K562 (cell line): ENCODE measurements at regions not wholly inside any gene's neighbourhood (a gene's known extent, or its start where the extent isn't known, plus 50 kb on each side); places are given as distances from the start of the nearest gene placed in this dataset.

Source experiments
- ATAC-seq: fragments of 200-7000 bp; cut with Tn5 transposase; 3 replicates; pipeline ENCODE4 v1.9.1; 2020; ENCODE audit warnings: moderate library complexity
- BruUV-seq: library from RNA; stranded (reverse); fragments of 400-500 nt; replicated peaks from 2 replicates; lab custom pipeline; 2021; lab: Mats Ljungman, UMichigan
- CTCF ChIA-PET: fragments of 300-600 bp; formaldehyde crosslinking; extraction: SDS; loops from one replicate; lab custom pipeline; 2021; ENCODE audit warnings: low intra/inter-chr PET ratio; lab: Yijun Ruan, JAX
- POLR2A ChIA-PET: fragments of 300-600, 350-650 bp; sonication (Branson Sonifier 250); formaldehyde crosslinking; extraction: SDS; loops from one replicate; lab custom pipeline; 2021; ENCODE audit warnings: antibody characterized with exemption, inconsistent platforms; lab: Yijun Ruan, JAX
- DNase-seq, 4 experiments: peaks; one replicate each; pipeline versions ENCODE4 v3.0.0 to v3.0.0-alpha.2; 2011 to 2018; ENCODE audit warnings: low spot score in 3 of 4, mixed read lengths in 3 of 4; ENCODE audit errors: extremely low read depth in 1 of 4
- FAIRE-seq: peaks from 2 replicates; lab custom pipeline; 2011; peaks lifted over from hg19 to GRCh38; lab: Jason Lieb, UNC
- H2AFZ ChIP-seq: 2 replicates; pipeline ENCODE4 v1.6.0; 2011; ENCODE audit warnings: low read depth, low read length, control low read depth, inconsistent platforms
- H3K27ac ChIP-seq: fragments of 200-600 bp; 3 replicates; pipeline ENCODE4 v1.8.0; 2011; ENCODE audit warnings: low read depth, mild to moderate bottlenecking, control low read depth, inconsistent platforms, low read length, moderate library complexity, mixed read lengths; ENCODE audit errors: extremely low read depth
- H3K27me3 ChIP-seq, 2 experiments: fragments of 300-600 bp in 1 of 2; 2 replicates in 1 of 2; 3 replicates in 1 of 2; pipeline versions ENCODE4 v1.6.0 to v1.8.0; 2011; ENCODE audit warnings: inconsistent platforms in 2 of 2, low read length in 2 of 2, mild to moderate bottlenecking in 1 of 2, mixed read lengths in 1 of 2, moderate library complexity in 1 of 2; ENCODE audit not compliant: control insufficient read depth in 2 of 2, insufficient read depth in 2 of 2
- H3K36me3 ChIP-seq: fragments of 300-600 bp; 3 replicates; pipeline ENCODE4 v1.8.0; 2011; ENCODE audit warnings: mild to moderate bottlenecking, low read length, inconsistent platforms; ENCODE audit not compliant: control insufficient read depth, insufficient read depth
- H3K4me1 ChIP-seq, 2 experiments: fragments of 200-600 bp in 1 of 2; replicated peaks in 1 of 2; 2 replicates in 1 of 2; 3 replicates in 1 of 2; pipeline versions ENCODE4 v1.5.1 to v1.8.0; 2011; ENCODE audit warnings: inconsistent platforms in 2 of 2, low read length in 2 of 2, mild to moderate bottlenecking in 1 of 2, mixed read lengths in 1 of 2, moderate library complexity in 1 of 2; ENCODE audit not compliant: control insufficient read depth in 2 of 2, insufficient read depth in 2 of 2
- H3K4me2 ChIP-seq: 2 replicates; pipeline ENCODE4 v1.6.1; 2011; ENCODE audit warnings: low read length, control low read depth, inconsistent platforms, mixed read lengths; ENCODE audit not compliant: insufficient read depth
- H3K4me3 ChIP-seq: fragments of 200-600 bp; sonication (generic), shearing (Covaris generic); 2 replicates; pipeline ENCODE4 v1.5.1; 2016; ENCODE audit warnings: control low read depth, inconsistent platforms
- H3K79me2 ChIP-seq: fragments of 200-600 bp; 3 replicates; pipeline ENCODE4 v1.8.0; 2011; ENCODE audit warnings: low read length, inconsistent platforms; ENCODE audit not compliant: control insufficient read depth, insufficient read depth
- H3K9ac ChIP-seq, 2 experiments: 2 replicates each; pipeline versions ENCODE4 v1.6.0 to v1.6.1; 2011; ENCODE audit warnings: low read depth in 2 of 2, low read length in 2 of 2, control low read depth in 1 of 2, inconsistent platforms in 1 of 2, mild to moderate bottlenecking in 1 of 2, mixed read lengths in 1 of 2; ENCODE audit not compliant: insufficient read depth in 1 of 2
- H3K9me1 ChIP-seq: one replicate; pipeline ENCODE4 v1.6.0; 2011; ENCODE audit warnings: inconsistent platforms, mild to moderate bottlenecking, low read length, moderate library complexity; ENCODE audit not compliant: control insufficient read depth, insufficient read depth
- H3K9me3 ChIP-seq: replicated peaks from 2 replicates; pipeline ENCODE4 v1.5.1; 2011; ENCODE audit warnings: low read depth, low read length, inconsistent platforms; ENCODE audit not compliant: control insufficient read depth, insufficient read depth
- H4K20me1 ChIP-seq: replicated peaks from 2 replicates; pipeline ENCODE4 v1.6.1; 2011; ENCODE audit warnings: low read length, inconsistent platforms, mixed read lengths; ENCODE audit not compliant: control insufficient read depth, insufficient read depth
- ADNP ChIP-seq: fragments of 200-800 bp; sonication (Bioruptor generic); IDR thresholded peaks from 2 replicates; pipeline ENCODE4 v1.6.1; 2016; ENCODE audit warnings: missing genetic modification characterization, missing compliant biosample characterization
- ARNT ChIP-seq, 2 experiments: fragments of 450-650 bp; IDR thresholded peaks; 2 replicates each; pipeline ENCODE4 v1.6.1; 2016; ENCODE audit warnings: mild to moderate bottlenecking in 1 of 2
- CHD2 ChIP-seq: IDR thresholded peaks from 2 replicates; pipeline ENCODE4 v1.6.1; 2011; ENCODE audit warnings: low read depth, low read length
- EP300 ChIP-seq: IDR thresholded peaks from 2 replicates; pipeline ENCODE4 v1.6.1; 2012; ENCODE audit warnings: low read length, improper control_type of control experiment
- HBP1 ChIP-seq: fragments of 450-650 bp; formaldehyde crosslinking; IDR thresholded peaks from 2 replicates; pipeline ENCODE4 v1.4.0; 2022; ENCODE audit warnings: missing genetic modification characterization
- HNRNPUL1 ChIP-seq: fragments of 200-400 bp; formaldehyde crosslinking; IDR thresholded peaks from 2 replicates; pipeline ENCODE4 v1.6.1; 2017; ENCODE audit warnings: low read length
- HOXB6 ChIP-seq: fragments of 250-450 bp; sonication (Bioruptor Pico); IDR thresholded peaks from 2 replicates; pipeline ENCODE4 v1.5.1; 2022; ENCODE audit warnings: mild to moderate bottlenecking, borderline replicate concordance
- MTA1 ChIP-seq: fragments of 450-650 bp; IDR thresholded peaks from 2 replicates; pipeline ENCODE4 v1.6.1; 2017; ENCODE audit warnings: borderline replicate concordance
- MTF1 ChIP-seq: fragments of 250-450 bp; sonication (Bioruptor Pico); IDR thresholded peaks from 2 replicates; pipeline ENCODE4 v1.9.0; 2021; ENCODE audit warnings: moderate library complexity, mild to moderate bottlenecking, inconsistent platforms, borderline replicate concordance
- NRF1 ChIP-seq, 2 experiments: fragments of 450-650 bp; IDR thresholded peaks in 1 of 2; conservative IDR thresholded peaks in 1 of 2; 2 replicates each; pipeline ENCODE4 v1.6.1; 2014; ENCODE audit warnings: mild to moderate bottlenecking in 2 of 2
- RBM17 ChIP-seq: fragments of 200-400 bp; formaldehyde crosslinking; IDR thresholded peaks from 2 replicates; pipeline ENCODE4 v1.6.1; 2017; ENCODE audit warnings: low read depth, mild to moderate bottlenecking, low read length, borderline replicate concordance
- RFX1 ChIP-seq: fragments of 450-650 bp; IDR thresholded peaks from 2 replicates; pipeline ENCODE4 v1.6.1; 2016; ENCODE audit warnings: mild to moderate bottlenecking, moderate library complexity
- RFX7 ChIP-seq: fragments of 250-450 bp; sonication (Bioruptor Pico); IDR thresholded peaks from 2 replicates; pipeline ENCODE4 v1.5.1; 2021; ENCODE audit warnings: mild to moderate bottlenecking
- SMAD3 ChIP-seq: fragments of 450-650 bp; formaldehyde crosslinking; conservative IDR thresholded peaks from 2 replicates; pipeline ENCODE4 v1.4.0; 2020; ENCODE audit warnings: mild to moderate bottlenecking
- ZNF316 ChIP-seq: fragments of 450-650 bp; IDR thresholded peaks from 2 replicates; pipeline ENCODE4 v1.6.1; 2016
- ZNF395 ChIP-seq: fragments of 200-800 bp; sonication (Bioruptor generic); IDR thresholded peaks from 2 replicates; pipeline ENCODE4 v1.6.1; 2017; ENCODE audit warnings: missing genetic modification characterization, missing compliant biosample characterization
- ZNF511 ChIP-seq: sonication (generic); formaldehyde crosslinking; IDR thresholded peaks from 2 replicates; pipeline ENCODE4 v1.8.0; 2022; ENCODE audit warnings: mild to moderate bottlenecking, missing genetic modification reagents
- ZNF76 ChIP-seq: fragments of 250-450 bp; sonication (Bioruptor Pico); IDR thresholded peaks from 2 replicates; pipeline ENCODE4 v1.4.0; 2020; ENCODE audit warnings: mild to moderate bottlenecking, moderate library complexity, borderline replicate concordance
- WGBS: fragments of 100-300 bp; shearing (Covaris generic); methylation state at CpG from one replicate; pipeline ENCODE4 v1.1.6; 2016; ENCODE audit warnings: low coverage, mixed read lengths; ENCODE audit not compliant: insufficient coverage; ENCODE audit errors: missing lambda C conversion rate; 5-methylcytosine and 5-hydroxymethylcytosine counted together
- in situ Hi-C: fragments of 300-500 bp; cut with MboI; formaldehyde crosslinking; loops from 4 replicates; pipeline ENCODE4 v1.15.0; 2018; ENCODE audit warnings: inconsistent platforms, mixed read lengths
- intact Hi-C: fragments of 100-400 bp; cut with micrococcal nuclease; formaldehyde crosslinking; loops from 2 replicates; pipeline ENCODE4 v1.14.2; 2022

- BruUV-seq: no TSS peak
- ChIA-PET CTCF (no interaction called here), POLR2A (no interaction called here)
- H3K79me2 ChIP-seq: no peaks in the 10 kb centered on the region
- WGBS: 4% methylated on average over 20 of the region's 20 CpGs
- H3K4me2 ChIP-seq: no peak overlapping the region
- H3K27ac ChIP-seq: no peak overlapping the region
- 0 out of 5 replicates have a peak, but pooled peaks cover 0 to 4% of the 10 kb centered on the region in 2 experiments for H3K4me1 ChIP-seq
- peaks cover 22% of the 10 kb centered on the region for H4K20me1 ChIP-seq
- ATAC-seq (no peak), FAIRE-seq (no peak), DNase-seq (no peak)
- no peak overlapping the region for H2AFZ ChIP-seq
- no peak overlapping the region; a peak in 1 of 4 replicates for H3K9ac ChIP-seq
- intact Hi-C loops (no loop called here), in situ Hi-C loops (no loop called here)
- no peaks in the 10 kb centered on the region for H3K9me1 ChIP-seq
- TF ChIP-seq HNRNPUL1: no peak
- no peak for TF ChIP-seq ZNF76 (CRISPR knock-in tag)
- TF ChIP-seq RFX7 (CRISPR knock-in tag): no peak
- TF ChIP-seq RBM17: no peak
- no peak for TF ChIP-seq RFX1
- no peak for TF ChIP-seq CHD2
- no peak for TF ChIP-seq MTA1
- no peak for TF ChIP-seq ADNP
- TF ChIP-seq SMAD3 (CRISPR knock-in tag): no peak
- no peak for TF ChIP-seq ARNT (IDR thresholded peaks at IDR 0.05)
- no peak for TF ChIP-seq EP300
- TF ChIP-seq HOXB6 (CRISPR knock-in tag): no peak
- TF ChIP-seq ZNF395 (CRISPR knock-in tag): no peak
- TF ChIP-seq MTF1 (CRISPR knock-in tag): no peak
- TF ChIP-seq NRF1 (conservative IDR thresholded peaks at IDR 0.05 in 1 of 2, IDR thresholded peaks at IDR 0.05 in 1 of 2): no peak
- no peak for TF ChIP-seq HBP1 (CRISPR knock-in tag)
- TF ChIP-seq ZNF511 (CRISPR knock-in tag): no peak
- no peak for TF ChIP-seq ZNF316
- H3K27me3 ChIP-seq: peaks cover 69 to 88% of the 10 kb centered on the region in 2 experiments
- no peak overlapping the region for H3K4me3 ChIP-seq
- H3K36me3 ChIP-seq: no peaks in the 10 kb centered on the region
- H3K9me3 ChIP-seq: no peaks in the 10 kb centered on the region
These were observed 68.2 kb upstream of the AFDN start for GRCh38 chr6:167758309-167759023.
